T47D (cell line): ENCODE measurements at regions not wholly inside any gene's neighbourhood (a gene's known extent, or its start where the extent isn't known, plus 50 kb on each side); places are given as distances from the start of the nearest gene placed in this dataset.

ENCODE experiments used
- DNase-seq, 2 experiments: peaks; one replicate each; pipeline versions ENCODE4 v3.0.0 to v3.0.0-alpha.2; 2011 to 2012; ENCODE audit warnings: low read depth in 1 of 2, low spot score in 1 of 2
- JUND ChIP-seq: IDR thresholded peaks from 2 replicates; pipeline ENCODE4 v1.6.1; 2012; ENCODE audit warnings: low read depth
- in situ Hi-C: cut with HindIII; loops from 2 replicates; pipeline ENCODE4 v1.10.0; 2016; ENCODE audit warnings: low sequenced_read_pairs, low pct_unique_long_range_greater_than_20kb

GRCh38 chr3:127053450-127053849 is 70.5 kb downstream of the PLXNA1 start:
- in situ Hi-C loops, result no loop called here
- TF ChIP-seq JUND, result no peak
- no peak for DNase-seq

GRCh38 chr3:127053979-127054378 is 71.1 kb downstream of the PLXNA1 start:
- no peak for DNase-seq
- in situ Hi-C loops, result no loop called here
- no peak for TF ChIP-seq JUND

- no peak for DNase-seq
- in situ Hi-C loops, result no loop called here
- no peak for TF ChIP-seq JUND
These were observed 73.4 kb downstream of the PLXNA1 start for GRCh38 chr3:127056281-127056680.

GRCh38 chr3:127056976-127057375 is 74.1 kb downstream of the PLXNA1 start:
- no peak for DNase-seq
- in situ Hi-C loops, result no loop called here
- TF ChIP-seq JUND, result no peak

- no peak for DNase-seq
- in situ Hi-C loops, result no loop called here
- no peak for TF ChIP-seq JUND
These were observed 76.2 kb downstream of the PLXNA1 start for GRCh38 chr3:127059072-127059471.

- no peak for DNase-seq
- TF ChIP-seq JUND, result no peak
- in situ Hi-C loops, result no loop called here
These were observed 78.7 kb downstream of the PLXNA1 start for GRCh38 chr3:127061641-127062040.

- no peak for TF ChIP-seq JUND
- in situ Hi-C loops, result no loop called here
These were observed 80.0 kb downstream of the PLXNA1 start for GRCh38 chr3:127062926-127063325.

GRCh38 chr3:127063916-127064315 is 81.0 kb downstream of the PLXNA1 start:
- in situ Hi-C loops, result no loop called here
- no peak for TF ChIP-seq JUND
- DNase-seq, result no peak

More at GRCh38 chr3:127062926-127063325, 80.0 kb downstream of the PLXNA1 start:
- no peak for DNase-seq

GRCh38 chr3:127064391-127065137 is 81.6 kb downstream of the PLXNA1 start:
- no peak for TF ChIP-seq JUND
- in situ Hi-C loops, result no loop called here
- no peak for DNase-seq

- TF ChIP-seq JUND, result no peak
- DNase-seq, result no peak
These were observed 82.2 kb downstream of the PLXNA1 start for GRCh38 chr3:127065138-127065427.

GRCh38 chr3:127065561-127066290 is 82.8 kb downstream of the PLXNA1 start:
- TF ChIP-seq JUND, result no peak
- in situ Hi-C loops, result no loop called here
- no peak for DNase-seq

More at GRCh38 chr3:127065138-127065427, 82.2 kb downstream of the PLXNA1 start:
- in situ Hi-C loops, result no loop called here

GRCh38 chr3:127066635-127067034 is 83.7 kb downstream of the PLXNA1 start:
- in situ Hi-C loops, result no loop called here
- no peak for DNase-seq

GRCh38 chr3:127067116-127067910 is 84.4 kb downstream of the PLXNA1 start:
- DNase-seq, result no peak
- no peak for TF ChIP-seq JUND
- in situ Hi-C loops, result no loop called here

More at GRCh38 chr3:127066635-127067034, 83.7 kb downstream of the PLXNA1 start:
- TF ChIP-seq JUND, result no peak
